Neural progenitor cell (in vitro differentiated cells): ENCODE measurements at regions not wholly inside any gene's neighbourhood (a gene's known extent, or its start where the extent isn't known, plus 50 kb on each side); places are given as distances from the start of the nearest gene placed in this dataset.

ENCODE experiments used
- DNase-seq: peaks from one replicate; pipeline ENCODE4 v3.0.0-alpha.2; 2016; ENCODE audit warnings: low spot score
- H2AFZ ChIP-seq: fragments of 200-600 bp; sonication (generic); replicated peaks from 2 replicates; pipeline ENCODE4 v1.6.1; 2016; ENCODE audit warnings: antibody characterized with exemption
- H3F3A ChIP-seq: fragments of 200-600 bp; sonication (generic); 2 replicates; pipeline ENCODE4 v1.6.1; 2016; ENCODE audit warnings: antibody characterized with exemption, low read depth
- H3K27ac ChIP-seq: fragments of 200-600 bp; sonication (generic); 2 replicates; pipeline ENCODE4 v1.5.1; 2016; ENCODE audit warnings: mild to moderate bottlenecking
- H3K27me3 ChIP-seq: fragments of 200-600 bp; sonication (generic); 2 replicates; pipeline ENCODE4 v1.6.1; 2016; ENCODE audit warnings: mild to moderate bottlenecking, moderate library complexity
- H3K36me3 ChIP-seq: fragments of 200-600 bp; sonication (generic); 2 replicates; pipeline ENCODE4 v1.5.1; 2016
- H3K4me1 ChIP-seq: fragments of 200-600 bp; sonication (generic); 2 replicates; pipeline ENCODE4 v1.6.1; 2016; ENCODE audit warnings: mixed run types
- H3K4me2 ChIP-seq: fragments of 200-600 bp; sonication (generic); 2 replicates; pipeline ENCODE4 v1.6.1; 2016
- H3K4me3 ChIP-seq: fragments of 200-600 bp; sonication (generic); 2 replicates; pipeline ENCODE4 v1.5.1; 2016
- H3K79me2 ChIP-seq: fragments of 200-600 bp; sonication (generic); 2 replicates; pipeline ENCODE4 v1.6.1; 2016; ENCODE audit warnings: low read depth
- H3K9ac ChIP-seq: fragments of 200-600 bp; sonication (generic); 2 replicates; pipeline ENCODE4 v1.6.1; 2016
- H3K9me3 ChIP-seq: fragments of 200-600 bp; sonication (generic); 2 replicates; pipeline ENCODE4 v1.5.1; 2016; ENCODE audit warnings: low read depth
- H4K20me1 ChIP-seq: fragments of 200-600 bp; sonication (generic); 2 replicates; pipeline ENCODE4 v1.6.1; 2016; ENCODE audit warnings: low read depth
- H3K27ac Mint-ChIP-seq: 3 replicates; pipeline ENCODE4 v1.8.0; 2021; ENCODE audit warnings: mixed read lengths
- H3K27me3 Mint-ChIP-seq: 2 replicates; pipeline ENCODE4 v1.8.0; 2022; ENCODE audit warnings: low read depth, mild to moderate bottlenecking, inconsistent platforms, moderate library complexity, mixed read lengths; ENCODE audit not compliant: insufficient read depth
- H3K36me3 Mint-ChIP-seq: 3 replicates; pipeline ENCODE4 v1.8.0; 2021; ENCODE audit warnings: mixed read lengths
- H3K4me1 Mint-ChIP-seq: 3 replicates; pipeline ENCODE4 v1.8.0; 2021; ENCODE audit warnings: mixed read lengths
- H3K4me3 Mint-ChIP-seq: 3 replicates; pipeline ENCODE4 v1.8.0; 2021; ENCODE audit warnings: mild to moderate bottlenecking, moderate library complexity, mixed read lengths
- H3K9me3 Mint-ChIP-seq: 3 replicates; pipeline ENCODE4 v1.8.0; 2020; ENCODE audit warnings: mixed read lengths
- CTCF ChIP-seq: fragments of 200-600 bp; sonication (generic); IDR thresholded peaks from 2 replicates; pipeline ENCODE4 v1.5.1; 2017; ENCODE audit warnings: antibody characterized with exemption, mild to moderate bottlenecking
- EZH2 ChIP-seq: fragments of 200-600 bp; sonication (generic); IDR thresholded peaks from 2 replicates; pipeline ENCODE4 v1.6.1; 2017; ENCODE audit warnings: antibody characterized with exemption, mild to moderate bottlenecking, moderate library complexity
- EZH2phosphoT487 ChIP-seq: fragments of 200-600 bp; sonication (generic); IDR thresholded peaks from 2 replicates; pipeline ENCODE4 v1.6.1; 2017; ENCODE audit warnings: antibody characterized with exemption

GRCh38 chr13:79673310-79673992 lies 192.5 kb downstream of the NDFIP2 start:
- Mint-ChIP-seq H3K9me3 (peaks cover 2% of the 10 kb centered on the region), H3K4me1 (peaks cover 45% of the 10 kb centered on the region), H3K36me3 (no peaks in the 10 kb centered on the region), H3K27me3 (peaks cover 7% of the 10 kb centered on the region), H3K27ac (peak overlapping the region; percentile 23), H3K4me3 (no peak overlapping the region)
- H3K27me3 ChIP-seq: no peaks in the 10 kb centered on the region
- H3K4me1 ChIP-seq: no peaks in the 10 kb centered on the region
- H3K9ac ChIP-seq: no peak overlapping the region
- DNase-seq: no peak
- TF ChIP-seq EZH2phosphoT487 (no peak), CTCF (no peak), EZH2 (no peak)
- no peaks in the 10 kb centered on the region for H3K36me3 ChIP-seq
- H3K9me3 ChIP-seq: no peaks in the 10 kb centered on the region
- H4K20me1 ChIP-seq: no peaks in the 10 kb centered on the region
- H3F3A ChIP-seq: no peaks in the 10 kb centered on the region
- no peak overlapping the region for H3K27ac ChIP-seq
- no peak overlapping the region for H3K4me3 ChIP-seq
- no peak overlapping the region for H2AFZ ChIP-seq
- no peak overlapping the region for H3K4me2 ChIP-seq
- no peaks in the 10 kb centered on the region for H3K79me2 ChIP-seq

- H3K4me1 ChIP-seq: peaks cover 6% of the 10 kb centered on the region
- Mint-ChIP-seq H3K27me3 (peaks cover 7% of the 10 kb centered on the region), H3K9me3 (peaks cover 2% of the 10 kb centered on the region), H3K4me1 (peaks cover 49% of the 10 kb centered on the region), H3K4me3 (no peak overlapping the region), H3K36me3 (no peaks in the 10 kb centered on the region), H3K27ac (no peak overlapping the region)
- no peak overlapping the region for H3K27ac ChIP-seq
- no peaks in the 10 kb centered on the region for H3K9me3 ChIP-seq
- DNase-seq: no peak
- no peak overlapping the region for H2AFZ ChIP-seq
- H3K4me2 ChIP-seq: no peak overlapping the region
- TF ChIP-seq EZH2phosphoT487 (no peak), EZH2 (no peak), CTCF (no peak)
- no peak overlapping the region for H3K4me3 ChIP-seq
- H4K20me1 ChIP-seq: no peaks in the 10 kb centered on the region
- H3K79me2 ChIP-seq: no peaks in the 10 kb centered on the region
- H3K36me3 ChIP-seq: no peaks in the 10 kb centered on the region
- no peaks in the 10 kb centered on the region for H3F3A ChIP-seq
- H3K27me3 ChIP-seq: no peaks in the 10 kb centered on the region
- H3K9ac ChIP-seq: no peak overlapping the region
These were observed 190.5 kb downstream of the NDFIP2 start for GRCh38 chr13:79671420-79671819.

GRCh38 chr13:79668201-79668752 lies 187.3 kb downstream of the NDFIP2 start:
- no peaks in the 10 kb centered on the region for H4K20me1 ChIP-seq
- H3K27me3 Mint-ChIP-seq: peaks cover 7% of the 10 kb centered on the region
- no peaks in the 10 kb centered on the region for H3K27me3 ChIP-seq
- H3K27ac ChIP-seq: no peak overlapping the region
- peaks cover 2% of the 10 kb centered on the region for H3K9me3 Mint-ChIP-seq
- peaks cover 29% of the 10 kb centered on the region for H3K4me1 Mint-ChIP-seq
- no peak overlapping the region for H3K4me3 ChIP-seq
- no peak overlapping the region for H2AFZ ChIP-seq
- H3K27ac Mint-ChIP-seq: no peak overlapping the region
- H3K4me1 ChIP-seq: peaks cover 6% of the 10 kb centered on the region
- DNase-seq: no peak
- no peak overlapping the region for H3K9ac ChIP-seq
- TF ChIP-seq EZH2phosphoT487: no peak
- no peak for TF ChIP-seq EZH2
- TF ChIP-seq CTCF: no peak
- H3K4me2 ChIP-seq: no peak overlapping the region
- no peak overlapping the region for H3K4me3 Mint-ChIP-seq
- no peaks in the 10 kb centered on the region for H3K36me3 Mint-ChIP-seq
- H3K36me3 ChIP-seq: no peaks in the 10 kb centered on the region
- no peaks in the 10 kb centered on the region for H3K79me2 ChIP-seq
- H3F3A ChIP-seq: no peaks in the 10 kb centered on the region
- H3K9me3 ChIP-seq: no peaks in the 10 kb centered on the region
